ENCODE measurements at regions not wholly inside any gene's neighbourhood (a gene's known extent, or its start where the extent isn't known, plus 50 kb on each side); places are given as distances from the start of the nearest gene placed in this dataset.

- H3K79me1 ChIP-seq (ENCODE audit: low read depth in 1 of 2, low read length in 2 of 2): no peaks in the 10 kb centered on the region
- TF ChIP-seq CEBPB (IDR thresholded peaks at IDR 0.05; ENCODE audit: low read depth, low read length) (no peak), BHLHE40 (IDR thresholded peaks at IDR 0.05; ENCODE audit: low read depth, low read length) (no peak), MAZ (IDR thresholded peaks at IDR 0.05; ENCODE audit: borderline replicate concordance, low read depth, low read length) (no peak), RCOR1 (IDR thresholded peaks at IDR 0.05; ENCODE audit: insufficient replicate concordance, low read length) (no peak), CHD1 (IDR thresholded peaks at IDR 0.05; ENCODE audit: low read depth, low read length) (no peak), MXI1 (IDR thresholded peaks at IDR 0.05; ENCODE audit: borderline replicate concordance, low read depth, low read length) (no peak), RAD21 (IDR thresholded peaks at IDR 0.05; ENCODE audit: low read length) (no peak), MAFK (IDR thresholded peaks at IDR 0.05; ENCODE audit: low read depth, low read length) (no peak), SMC3 (IDR thresholded peaks at IDR 0.05; ENCODE audit: low read depth, low read length) (no peak), RFX5 (IDR thresholded peaks at IDR 0.05; ENCODE audit: low read depth, low read length) (no peak)
- TF ChIP-seq, protein P1, sequence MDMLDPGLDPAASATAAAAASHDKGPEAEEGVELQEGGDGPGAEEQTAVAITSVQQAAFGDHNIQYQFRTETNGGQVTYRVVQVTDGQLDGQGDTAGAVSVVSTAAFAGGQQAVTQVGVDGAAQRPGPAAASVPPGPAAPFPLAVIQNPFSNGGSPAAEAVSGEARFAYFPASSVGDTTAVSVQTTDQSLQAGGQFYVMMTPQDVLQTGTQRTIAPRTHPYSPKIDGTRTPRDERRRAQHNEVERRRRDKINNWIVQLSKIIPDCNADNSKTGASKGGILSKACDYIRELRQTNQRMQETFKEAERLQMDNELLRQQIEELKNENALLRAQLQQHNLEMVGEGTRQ (IDR thresholded peaks at IDR 0.05; ENCODE audit: low read depth, low read length): no peak
- TF ChIP-seq, protein P2, sequence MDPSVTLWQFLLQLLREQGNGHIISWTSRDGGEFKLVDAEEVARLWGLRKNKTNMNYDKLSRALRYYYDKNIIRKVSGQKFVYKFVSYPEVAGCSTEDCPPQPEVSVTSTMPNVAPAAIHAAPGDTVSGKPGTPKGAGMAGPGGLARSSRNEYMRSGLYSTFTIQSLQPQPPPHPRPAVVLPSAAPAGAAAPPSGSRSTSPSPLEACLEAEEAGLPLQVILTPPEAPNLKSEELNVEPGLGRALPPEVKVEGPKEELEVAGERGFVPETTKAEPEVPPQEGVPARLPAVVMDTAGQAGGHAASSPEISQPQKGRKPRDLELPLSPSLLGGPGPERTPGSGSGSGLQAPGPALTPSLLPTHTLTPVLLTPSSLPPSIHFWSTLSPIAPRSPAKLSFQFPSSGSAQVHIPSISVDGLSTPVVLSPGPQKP (IDR thresholded peaks at IDR 0.05; ENCODE audit: borderline replicate concordance, low read depth, low read length): no peak
- TF ChIP-seq, protein P3, sequence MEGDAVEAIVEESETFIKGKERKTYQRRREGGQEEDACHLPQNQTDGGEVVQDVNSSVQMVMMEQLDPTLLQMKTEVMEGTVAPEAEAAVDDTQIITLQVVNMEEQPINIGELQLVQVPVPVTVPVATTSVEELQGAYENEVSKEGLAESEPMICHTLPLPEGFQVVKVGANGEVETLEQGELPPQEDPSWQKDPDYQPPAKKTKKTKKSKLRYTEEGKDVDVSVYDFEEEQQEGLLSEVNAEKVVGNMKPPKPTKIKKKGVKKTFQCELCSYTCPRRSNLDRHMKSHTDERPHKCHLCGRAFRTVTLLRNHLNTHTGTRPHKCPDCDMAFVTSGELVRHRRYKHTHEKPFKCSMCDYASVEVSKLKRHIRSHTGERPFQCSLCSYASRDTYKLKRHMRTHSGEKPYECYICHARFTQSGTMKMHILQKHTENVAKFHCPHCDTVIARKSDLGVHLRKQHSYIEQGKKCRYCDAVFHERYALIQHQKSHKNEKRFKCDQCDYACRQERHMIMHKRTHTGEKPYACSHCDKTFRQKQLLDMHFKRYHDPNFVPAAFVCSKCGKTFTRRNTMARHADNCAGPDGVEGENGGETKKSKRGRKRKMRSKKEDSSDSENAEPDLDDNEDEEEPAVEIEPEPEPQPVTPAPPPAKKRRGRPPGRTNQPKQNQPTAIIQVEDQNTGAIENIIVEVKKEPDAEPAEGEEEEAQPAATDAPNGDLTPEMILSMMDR (conservative IDR thresholded peaks at IDR 0.05; ENCODE audit: low read depth, low read length): no peak
- WGBS, 2 experiments (ENCODE audit: extremely low coverage in 2 of 2, insufficient read length in 1 of 2): no CpG with 5 or more reads among the region's 1 CpG
- H3K4me1 ChIP-seq (ENCODE audit: control insufficient read depth, insufficient read depth, low read length): no peaks in the 10 kb centered on the region
- intact Hi-C loops (cut with micrococcal nuclease) (no loop called here), in situ Hi-C loops (cut with MboI; ENCODE audit: low sequenced_read_pairs) (no loop called here), dilution Hi-C loops (cut with HindIII; ENCODE audit: low sequenced_read_pairs, unreplicated experiment) (no loop called here)
- peak overlapping the region; percentile 18; the same call in 1 of the 2 replicates for H3K4ac ChIP-seq (ENCODE audit: low read depth, low read length)
- no peak overlapping the region for H2BK20ac ChIP-seq (ENCODE audit: low read depth, low read length)
- no peak overlapping the region for H3K4me2 ChIP-seq (ENCODE audit: low read depth, low read length)
- BruUV-seq (replicated peaks): no TSS peak
- no peak overlapping the region for H4K91ac ChIP-seq (ENCODE audit: insufficient read depth, low read depth, low read length)
- no peak overlapping the region for H3K4me3 ChIP-seq (ENCODE audit: insufficient read depth, low read depth, low read length)
- no peak overlapping the region for H3K23ac ChIP-seq (ENCODE audit: low read depth, low read length)
- H2AK5ac ChIP-seq (ENCODE audit: low read depth, low read length): peak overlapping the region; percentile 8; the same call in 1 of the 2 replicates
- H2BK120ac ChIP-seq (ENCODE audit: low read depth, low read length): no peak overlapping the region; the same call in 1 of the 2 replicates
- no peak overlapping the region for H4K8ac ChIP-seq (ENCODE audit: low read depth in 2 of 2, low read length in 2 of 2)
- H3K18ac ChIP-seq (ENCODE audit: low read depth, low read length): no peak overlapping the region
- H3K9me3 ChIP-seq (ENCODE audit: control insufficient read depth, insufficient read depth, low read length): no peaks in the 10 kb centered on the region
- no peaks in the 10 kb centered on the region for H3K36me3 ChIP-seq (ENCODE audit: control insufficient read depth, insufficient read depth, low read length)
- no peak overlapping the region for H3K27ac ChIP-seq (ENCODE audit: insufficient read depth, low read length)
- no peak overlapping the region for H3K9ac ChIP-seq (ENCODE audit: low read depth, low read length)
- no peak overlapping the region for H4K5ac ChIP-seq (ENCODE audit: low read depth, low read length)
- H3K9me1 ChIP-seq (ENCODE audit: insufficient read depth, low read length): no peaks in the 10 kb centered on the region
- no peak overlapping the region for H2AK9ac ChIP-seq (replicated peaks; ENCODE audit: low read depth, low read length, poor library complexity)
- no peaks in the 10 kb centered on the region for H4K20me1 ChIP-seq (ENCODE audit: insufficient read depth, low read length)
- ChIA-PET POLR2A (ENCODE audit: unreplicated experiment) (no interaction called here), CTCF (interaction anchor here (0.8 kb wide), 1 partner anchor 140 kb away, joined by 3 read pairs; no protein-coding TSS in a partner anchor)
- ATAC-seq (ENCODE audit: low read depth) (no peak), DNase-seq (no peak)
- H2BK5ac ChIP-seq (ENCODE audit: low read depth, low read length, poor library complexity, severe bottlenecking): no peak overlapping the region
- H3K27me3 ChIP-seq (ENCODE audit: control insufficient read depth, insufficient read depth, low read length): no peaks in the 10 kb centered on the region
- no peak overlapping the region for H2BK15ac ChIP-seq (ENCODE audit: low read depth, low read length)
- no peak overlapping the region; the same call in 1 of the 2 replicates for H3K14ac ChIP-seq (replicated peaks; ENCODE audit: low read depth, low read length)
- no peak overlapping the region for H3K56ac ChIP-seq (ENCODE audit: extremely low read depth, insufficient read depth, low read length)
- H2AFZ ChIP-seq (replicated peaks; ENCODE audit: low read length, poor library complexity): peak overlapping the region; percentile 18
These were observed 87.0 kb downstream of the CD200R1L start for GRCh38 chr3:112759681-112760080.

Data from IMR-90 (cell line).